H1 (cell line): ENCODE measurements at regions not wholly inside any gene's neighbourhood (a gene's known extent, or its start where the extent isn't known, plus 50 kb on each side); places are given as distances from the start of the nearest gene placed in this dataset.

Experiments
- CTCF ChIA-PET: fragments of 300-600 bp; sonication (Branson Sonifier 250); formaldehyde crosslinking; loops from one replicate; lab custom pipeline; 2021; ENCODE audit not compliant: partially characterized antibody; lab: Charles Lee
- POLR2A ChIA-PET: fragments of 300-600 bp; sonication (Branson Sonifier 250); formaldehyde crosslinking; loops from one replicate; lab custom pipeline; 2021; ENCODE audit warnings: inconsistent platforms; ENCODE audit not compliant: partially characterized antibody; lab: Charles Lee
- DNase-seq, 2 experiments: peaks; one replicate each; pipeline versions ENCODE4 v3.0.0 to v3.0.0-alpha.2; 2010 to 2022; ENCODE audit warnings: low spot score in 2 of 2, low read depth in 1 of 2, mixed read lengths in 1 of 2
- FAIRE-seq: peaks from 2 replicates; lab custom pipeline; 2011; peaks lifted over from hg19 to GRCh38; lab: Jason Lieb, UNC
- H2AFZ ChIP-seq: 2 replicates; pipeline ENCODE4 v1.8.1; 2012; ENCODE audit warnings: low read length, inconsistent platforms
- H2AK5ac ChIP-seq: 2 replicates; pipeline ENCODE4 v1.6.1; 2013; ENCODE audit warnings: low read depth, low read length
- H2BK120ac ChIP-seq: replicated peaks from 2 replicates; pipeline ENCODE3; 2013; ENCODE audit warnings: low read depth, low read length, inconsistent platforms
- H2BK12ac ChIP-seq: 2 replicates; pipeline ENCODE4 v1.6.1; 2013; ENCODE audit warnings: low read depth, low read length
- H2BK15ac ChIP-seq: 2 replicates; pipeline ENCODE4 v1.6.1; 2013; ENCODE audit warnings: low read length
- H2BK20ac ChIP-seq: 2 replicates; pipeline ENCODE4 v1.6.1; 2013; ENCODE audit warnings: low read length
- H2BK5ac ChIP-seq: 2 replicates; pipeline ENCODE4 v1.6.1; 2013; ENCODE audit warnings: low read depth, low read length
- H3K14ac ChIP-seq: 2 replicates; pipeline ENCODE4 v1.6.1; 2013; ENCODE audit warnings: inconsistent platforms; ENCODE audit not compliant: insufficient read length
- H3K18ac ChIP-seq: 2 replicates; pipeline ENCODE4 v1.6.1; 2013; ENCODE audit warnings: low read length; ENCODE audit errors: extremely low read depth
- H3K23ac ChIP-seq: 2 replicates; pipeline ENCODE4 v1.6.1; 2013; ENCODE audit warnings: inconsistent platforms; ENCODE audit not compliant: insufficient read length
- H3K23me2 ChIP-seq: 2 replicates; pipeline ENCODE4 v1.6.1; 2013; ENCODE audit warnings: low read depth, low read length
- H3K27ac ChIP-seq: 2 replicates; pipeline ENCODE4 v1.6.1; 2011; ENCODE audit warnings: low read depth, low read length, inconsistent platforms
- H3K27me3 ChIP-seq, 4 experiments: replicated peaks in 1 of 4; 1 replicate in 1 of 4; 2 replicates in 3 of 4; pipeline versions ENCODE4 v1.6.1 to v1.8.1; 2011 to 2013; ENCODE audit warnings: low read length in 3 of 4, mild to moderate bottlenecking in 3 of 4, inconsistent platforms in 2 of 4, mixed read lengths in 2 of 4, moderate library complexity in 1 of 4; ENCODE audit not compliant: control insufficient read depth in 3 of 4, insufficient read depth in 3 of 4; ENCODE audit errors: extremely low read depth in 1 of 4
- H3K36me3 ChIP-seq, 4 experiments: 2 replicates each; pipeline versions ENCODE4 v1.6.1 to v1.8.1; 2011 to 2013; ENCODE audit warnings: mild to moderate bottlenecking in 4 of 4, low read length in 3 of 4, moderate library complexity in 2 of 4, control low read depth in 1 of 4, inconsistent platforms in 1 of 4; ENCODE audit not compliant: insufficient read depth in 4 of 4, control insufficient read depth in 2 of 4
- H3K4ac ChIP-seq: replicated peaks from 2 replicates; pipeline ENCODE3; 2013; ENCODE audit warnings: low read length, low read depth, mixed read lengths, inconsistent platforms; ENCODE audit not compliant: insufficient read length
- H3K4me1 ChIP-seq, 4 experiments: replicated peaks in 1 of 4; 1 replicate in 1 of 4; 2 replicates in 3 of 4; pipeline versions ENCODE4 v1.6.1 to v1.8.1; 2011 to 2013; ENCODE audit warnings: low read length in 3 of 4, inconsistent platforms in 2 of 4, mixed read lengths in 1 of 4; ENCODE audit not compliant: insufficient read depth in 4 of 4, control insufficient read depth in 3 of 4
- H3K4me2 ChIP-seq, 2 experiments: 2 replicates each; pipeline versions ENCODE4 v1.6.1 to v1.8.1; 2011 to 2013; ENCODE audit warnings: low read depth in 2 of 2, low read length in 2 of 2, control low read depth in 1 of 2, inconsistent platforms in 1 of 2, mild to moderate bottlenecking in 1 of 2; ENCODE audit not compliant: insufficient read depth in 1 of 2
- H3K4me3 ChIP-seq, 4 experiments: fragments of 200-600, 300-600 bp in 1 of 4; sonication (generic), shearing (Covaris generic), sonication (Bioruptor Twin) in 1 of 4; 2 replicates each; pipeline versions ENCODE4 v1.5.1 to v1.8.1; 2011 to 2016; ENCODE audit warnings: low read length in 4 of 4, low read depth in 3 of 4, control low read depth in 2 of 4, inconsistent platforms in 2 of 4, mild to moderate bottlenecking in 2 of 4, mixed read lengths in 1 of 4, moderate library complexity in 1 of 4; ENCODE audit not compliant: insufficient read depth in 2 of 4; ENCODE audit errors: extremely low read depth in 1 of 4
- H3K56ac ChIP-seq: replicated peaks from 2 replicates; pipeline ENCODE3; 2013; ENCODE audit warnings: low read depth, mild to moderate bottlenecking, mixed read lengths, low read length, inconsistent platforms; ENCODE audit not compliant: insufficient read length
- H3K79me1 ChIP-seq: 2 replicates; pipeline ENCODE4 v1.6.1; 2013; ENCODE audit warnings: low read depth, low read length, control low read depth
- H3K79me2 ChIP-seq, 2 experiments: 2 replicates each; pipeline versions ENCODE4 v1.6.1 to v1.8.1; 2012 to 2013; ENCODE audit warnings: low read length in 2 of 2, mild to moderate bottlenecking in 2 of 2, inconsistent platforms in 1 of 2; ENCODE audit not compliant: insufficient read depth in 2 of 2, control insufficient read depth in 1 of 2
- H3K9ac ChIP-seq, 4 experiments: replicated peaks in 1 of 4; 1 replicate in 1 of 4; 2 replicates in 3 of 4; pipeline versions ENCODE4 v1.6.1 to v1.8.1; 2011 to 2013; ENCODE audit warnings: low read depth in 3 of 4, low read length in 3 of 4, control low read depth in 2 of 4, mild to moderate bottlenecking in 2 of 4, moderate library complexity in 2 of 4, inconsistent platforms in 1 of 4; ENCODE audit errors: extremely low read depth in 1 of 4
- H3K9me3 ChIP-seq, 2 experiments: 2 replicates each; pipeline versions ENCODE4 v1.6.1 to v1.8.1; 2012 to 2013; ENCODE audit warnings: mild to moderate bottlenecking in 2 of 2, moderate library complexity in 2 of 2, control low read depth in 1 of 2, inconsistent platforms in 1 of 2, low read depth in 1 of 2, low read length in 1 of 2, mixed read lengths in 1 of 2; ENCODE audit not compliant: insufficient read depth in 2 of 2
- H4K20me1 ChIP-seq, 2 experiments: replicated peaks in 1 of 2; 2 replicates each; pipeline versions ENCODE3 to v1.8.1; 2011 to 2013; ENCODE audit warnings: inconsistent platforms in 2 of 2, low read length in 2 of 2, mild to moderate bottlenecking in 1 of 2; ENCODE audit not compliant: insufficient read depth in 2 of 2, control insufficient read depth in 1 of 2
- H4K5ac ChIP-seq: 2 replicates; pipeline ENCODE4 v1.6.1; 2013; ENCODE audit warnings: low read length, low read depth, mixed read lengths, inconsistent platforms; ENCODE audit not compliant: insufficient read length
- H4K8ac ChIP-seq: 2 replicates; pipeline ENCODE4 v1.8.0; 2013; ENCODE audit warnings: mild to moderate bottlenecking, moderate library complexity, low read length, inconsistent platforms; ENCODE audit not compliant: insufficient read depth; ENCODE audit errors: extremely low read depth
- H4K91ac ChIP-seq: replicated peaks from 2 replicates; pipeline ENCODE3; 2013; ENCODE audit warnings: low read length, mixed read lengths, inconsistent platforms; ENCODE audit not compliant: insufficient read length
- CBX5 ChIP-seq: fragments of 300-800, 300-1000 bp; sonication (generic); IDR thresholded peaks from 2 replicates; pipeline ENCODE4 v1.7.1; 2016; ENCODE audit warnings: antibody characterized with exemption, low read length, low read depth
- EGR1 ChIP-seq: IDR thresholded peaks from 2 replicates; pipeline ENCODE4 v1.6.1; 2011; ENCODE audit warnings: low read depth, low read length, borderline replicate concordance
- SP1 ChIP-seq: IDR thresholded peaks from 2 replicates; pipeline ENCODE4 v1.6.1; 2011; ENCODE audit warnings: low read depth, low read length
- SRF ChIP-seq: IDR thresholded peaks from 2 replicates; pipeline ENCODE4 v1.6.1; 2011; ENCODE audit warnings: mild to moderate bottlenecking, low read depth, low read length, moderate library complexity
- SUZ12 ChIP-seq: fragments of 200-600 bp; sonication (generic); IDR thresholded peaks from 2 replicates; pipeline ENCODE4 v1.6.1; 2012; ENCODE audit warnings: mild to moderate bottlenecking, inconsistent platforms, low read length, moderate library complexity, mixed read lengths
- YY1 ChIP-seq: IDR thresholded peaks from 2 replicates; pipeline ENCODE4 v1.6.1; 2011; ENCODE audit warnings: low read depth, mild to moderate bottlenecking, low read length
- WGBS, 2 experiments: shearing (Covaris generic) in 1 of 2; methylation state at CpG; one replicate each; pipeline versions ENCODE4 v1.1.6 to v1.1.7; 2013 to 2015; ENCODE audit warnings: low lambda C conversion rate in 2 of 2, mixed read lengths in 2 of 2, inconsistent platforms in 1 of 2, low coverage in 1 of 2, missing lambda C conversion rate in 1 of 2; ENCODE audit not compliant: insufficient replicate concordance in 2 of 2, insufficient coverage in 1 of 2, insufficient read length in 1 of 2; ENCODE audit errors: extremely low coverage in 1 of 2, missing lambda C conversion rate in 1 of 2; 5-methylcytosine and 5-hydroxymethylcytosine counted together

DNA sequence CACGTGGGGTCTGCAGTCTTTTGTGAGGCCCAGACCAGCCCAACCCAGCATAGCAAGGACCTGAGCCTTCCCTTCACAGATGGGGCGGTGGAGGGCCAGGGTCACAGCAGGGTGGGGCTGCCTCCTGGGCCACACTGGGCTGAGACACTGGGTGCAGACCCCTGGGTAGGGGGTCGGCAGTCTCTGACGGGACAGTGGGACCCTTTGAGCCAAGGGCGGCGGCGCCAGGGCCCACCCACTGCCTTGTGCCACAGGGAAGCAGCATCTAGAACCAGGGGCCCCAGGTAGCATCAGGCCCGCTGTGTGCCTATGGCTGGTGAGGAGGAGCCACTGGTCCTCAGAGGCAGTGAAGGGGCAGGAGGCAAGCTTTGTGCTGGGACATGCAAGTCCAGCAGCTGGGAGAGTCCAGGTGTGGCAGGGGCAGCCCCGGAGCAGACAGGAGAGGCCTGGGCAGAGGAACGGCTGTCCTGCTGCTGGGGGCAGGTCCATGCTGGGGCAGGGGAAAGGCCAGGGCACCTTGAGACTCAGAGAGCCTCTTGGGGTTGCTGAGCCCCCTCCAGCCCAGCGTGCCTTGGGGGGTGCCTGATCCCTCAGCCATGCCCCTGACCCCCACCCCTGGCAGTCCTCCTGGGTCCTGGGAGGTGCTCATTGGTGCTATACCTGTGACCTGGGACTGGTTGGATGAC is 131.3 kb upstream of the NKX1-1 start:
- H3K14ac ChIP-seq, result no peak overlapping the region
- H3K4me2 ChIP-seq, result no peak overlapping the region
- DNase-seq, result no peak
- no peak overlapping the region for H3K23ac ChIP-seq
- H2BK12ac ChIP-seq, result no peak overlapping the region
- no peak overlapping the region for H3K9ac ChIP-seq
- no peak overlapping the region for H3K18ac ChIP-seq
- peaks cover 0 to 8% of the 10 kb centered on the region in 2 experiments for H4K20me1 ChIP-seq
- H3K9me3 ChIP-seq, result no peaks in the 10 kb centered on the region
- H3K4me3 ChIP-seq, result no peak overlapping the region
- no peak overlapping the region for H2BK20ac ChIP-seq
- H3K79me2 ChIP-seq, result no peaks in the 10 kb centered on the region
- no peak overlapping the region for H3K4ac ChIP-seq
- no peaks in the 10 kb centered on the region for H3K79me1 ChIP-seq
- no peak overlapping the region for H4K91ac ChIP-seq
- H4K5ac ChIP-seq, result no peak overlapping the region
- no peak overlapping the region for H2BK15ac ChIP-seq
- no peaks in the 10 kb centered on the region for H3K27me3 ChIP-seq
- no peak overlapping the region for H2AK5ac ChIP-seq
- FAIRE-seq, result no peak
- CTCF ChIA-PET, result no interaction called here
- POLR2A ChIA-PET, result no interaction called here
- no peaks in the 10 kb centered on the region for H3K36me3 ChIP-seq
- H2BK5ac ChIP-seq, result no peak overlapping the region
- H4K8ac ChIP-seq, result peak overlapping the region; percentile 45; the same call in 1 of the 2 replicates
- H3K27ac ChIP-seq, result no peak overlapping the region
- 91% methylated on average over 10 of the region's 11 CpGs; no CpG with 5 or more reads in 1 of the 2 experiments for WGBS, 2 experiments
- peaks cover 3% of the 10 kb centered on the region; the same call in 1 of the 2 replicates for H3K23me2 ChIP-seq
- no peak overlapping the region for H2AFZ ChIP-seq
- H2BK120ac ChIP-seq, result no peak overlapping the region
- H3K56ac ChIP-seq, result no peak overlapping the region
- no peaks in the 10 kb centered on the region; a peak in 1 of 7 replicates for H3K4me1 ChIP-seq
- no peak for TF ChIP-seq EGR1
- TF ChIP-seq SRF, result no peak
- no peak for TF ChIP-seq SUZ12
- no peak for TF ChIP-seq SP1
- no peak for TF ChIP-seq CBX5
- no peak for TF ChIP-seq YY1
